ENCODE measurements at regions not wholly inside any gene's neighbourhood (a gene's known extent, or its start where the extent isn't known, plus 50 kb on each side); places are given as distances from the start of the nearest gene placed in this dataset.

GRCh38 chr1:214228976-214229375 is 52.0 kb upstream of the SMYD2 start:
- no peak for TF ChIP-seq CTCF (IDR thresholded peaks at IDR 0.05)
- no peak for TF ChIP-seq POLR2A (IDR thresholded peaks at IDR 0.05)

Measured in adrenal gland (tissue), 5 donors.